Activated CD8-positive, alpha-beta T cell treated with anti-CD3 and anti-CD28 coated beads for 36 hours (primary cell): ENCODE measurements at regions not wholly inside any gene's neighbourhood (a gene's known extent, or its start where the extent isn't known, plus 50 kb on each side); places are given as distances from the start of the nearest gene placed in this dataset.

ENCODE experiments used
- ATAC-seq: fragments of 200-7000 bp; cut with Tn5 transposase; one replicate; pipeline ENCODE4 v1.10.0; 2021; ENCODE audit warnings: mild to moderate bottlenecking, moderate library complexity
- CTCF ChIA-PET: fragments of 350-600 bp; sonication (Branson Sonifier 250); formaldehyde crosslinking; loops from one replicate; lab custom pipeline; 2021; ENCODE audit warnings: antibody characterized with exemption; lab: Charles Lee
- POLR2A ChIA-PET: fragments of 350-600 bp; sonication (Branson Sonifier 250); formaldehyde crosslinking; loops from one replicate; lab custom pipeline; 2021; ENCODE audit warnings: antibody characterized with exemption; lab: Charles Lee
- DNase-seq: peaks from one replicate; pipeline ENCODE4 v3.0.0-alpha.2; 2020
- H3K27ac Mint-ChIP-seq: one replicate; pipeline ENCODE4 v1.8.0; 2021; ENCODE audit warnings: mild to moderate bottlenecking, mixed read lengths
- H3K27me3 Mint-ChIP-seq: one replicate; pipeline ENCODE4 v1.8.0; 2021; ENCODE audit warnings: mixed read lengths
- H3K36me3 Mint-ChIP-seq: one replicate; pipeline ENCODE4 v1.8.0; 2021; ENCODE audit warnings: low read depth, mixed read lengths
- H3K4me1 Mint-ChIP-seq: one replicate; pipeline ENCODE4 v1.8.0; 2021; ENCODE audit warnings: low read depth, mixed read lengths
- H3K4me3 Mint-ChIP-seq: one replicate; pipeline ENCODE4 v1.8.0; 2021; ENCODE audit warnings: mild to moderate bottlenecking, moderate library complexity, mixed read lengths
- H3K9me3 Mint-ChIP-seq: one replicate; pipeline ENCODE4 v1.8.0; 2021; ENCODE audit warnings: mixed read lengths
- CTCF ChIP-seq: fragments of 200-600 bp; IDR thresholded peaks from one replicate; pipeline ENCODE4 v1.8.0; 2022; ENCODE audit warnings: antibody characterized with exemption, mild to moderate bottlenecking
- intact Hi-C: fragments of 100-400 bp; cut with micrococcal nuclease; formaldehyde crosslinking; loops from one replicate; pipeline ENCODE4 v1.10.0; 2022

- ATAC-seq, result no peak
- H3K4me1 Mint-ChIP-seq, result no peaks in the 10 kb centered on the region
- no peaks in the 10 kb centered on the region for H3K27me3 Mint-ChIP-seq
- TF ChIP-seq CTCF, result no peak
- peaks cover 3% of the 10 kb centered on the region for H3K9me3 Mint-ChIP-seq
- POLR2A ChIA-PET, result no interaction called here
- no peaks in the 10 kb centered on the region for H3K36me3 Mint-ChIP-seq
- CTCF ChIA-PET, result no interaction called here
- intact Hi-C loops, result no loop called here
- DNase-seq, result no peak
- no peak overlapping the region for H3K27ac Mint-ChIP-seq
- H3K4me3 Mint-ChIP-seq, result no peak overlapping the region
Measured at GRCh38 chr6:68238097-68238601, 396.9 kb upstream of the ADGRB3 start.

GRCh38 chr6:68237205-68237604 is 397.9 kb upstream of the ADGRB3 start:
- H3K4me1 Mint-ChIP-seq, result no peaks in the 10 kb centered on the region
- DNase-seq, result no peak
- peaks cover 3% of the 10 kb centered on the region for H3K9me3 Mint-ChIP-seq
- intact Hi-C loops, result no loop called here
- no peaks in the 10 kb centered on the region for H3K27me3 Mint-ChIP-seq
- no peak overlapping the region for H3K4me3 Mint-ChIP-seq
- no peaks in the 10 kb centered on the region for H3K36me3 Mint-ChIP-seq
- H3K27ac Mint-ChIP-seq, result no peak overlapping the region
- POLR2A ChIA-PET, result no interaction called here
- TF ChIP-seq CTCF, result no peak
- no peak for ATAC-seq
- CTCF ChIA-PET, result no interaction called here

GRCh38 chr6:68235326-68235784 is 399.7 kb upstream of the ADGRB3 start:
- intact Hi-C loops, result no loop called here
- no peak for DNase-seq
- Mint-ChIP-seq H3K4me1 (no peaks in the 10 kb centered on the region), H3K4me3 (no peak overlapping the region), H3K27ac (no peak overlapping the region), H3K36me3 (no peaks in the 10 kb centered on the region), H3K27me3 (no peaks in the 10 kb centered on the region), H3K9me3 (peaks cover 3% of the 10 kb centered on the region)
- no peak for TF ChIP-seq CTCF
- ChIA-PET POLR2A (no interaction called here), CTCF (no interaction called here)
- no peak for ATAC-seq

- DNase-seq (no peak), ATAC-seq (no peak)
- peaks cover 2% of the 10 kb centered on the region for H3K9me3 Mint-ChIP-seq
- POLR2A ChIA-PET, result no interaction called here
- intact Hi-C loops, result no loop called here
- TF ChIP-seq CTCF, result no peak
- no peaks in the 10 kb centered on the region for H3K36me3 Mint-ChIP-seq
- H3K4me1 Mint-ChIP-seq, result no peaks in the 10 kb centered on the region
- CTCF ChIA-PET, result no interaction called here
- H3K27ac Mint-ChIP-seq, result no peak overlapping the region
- no peaks in the 10 kb centered on the region for H3K27me3 Mint-ChIP-seq
- no peak overlapping the region for H3K4me3 Mint-ChIP-seq
Measured at GRCh38 chr6:68233623-68234022, 401.5 kb upstream of the ADGRB3 start.

- ChIA-PET POLR2A (no interaction called here), CTCF (no interaction called here)
- Mint-ChIP-seq H3K27me3 (no peaks in the 10 kb centered on the region), H3K4me3 (no peak overlapping the region), H3K9me3 (no peaks in the 10 kb centered on the region), H3K36me3 (no peaks in the 10 kb centered on the region), H3K4me1 (no peaks in the 10 kb centered on the region), H3K27ac (no peak overlapping the region)
- intact Hi-C loops, result no loop called here
- DNase-seq (no peak), ATAC-seq (no peak)
- TF ChIP-seq CTCF, result no peak
Measured at GRCh38 chr6:68229566-68229965, 405.5 kb upstream of the ADGRB3 start.
